ENCODE measurements at regions not wholly inside any gene's neighbourhood (a gene's known extent, or its start where the extent isn't known, plus 50 kb on each side); places are given as distances from the start of the nearest gene placed in this dataset.
"Not testable (repeated sequence)": the region's sequence is repeated elsewhere in the genome, so short reads cannot be mapped to it uniquely, and the experiment has no call there.

DNA sequence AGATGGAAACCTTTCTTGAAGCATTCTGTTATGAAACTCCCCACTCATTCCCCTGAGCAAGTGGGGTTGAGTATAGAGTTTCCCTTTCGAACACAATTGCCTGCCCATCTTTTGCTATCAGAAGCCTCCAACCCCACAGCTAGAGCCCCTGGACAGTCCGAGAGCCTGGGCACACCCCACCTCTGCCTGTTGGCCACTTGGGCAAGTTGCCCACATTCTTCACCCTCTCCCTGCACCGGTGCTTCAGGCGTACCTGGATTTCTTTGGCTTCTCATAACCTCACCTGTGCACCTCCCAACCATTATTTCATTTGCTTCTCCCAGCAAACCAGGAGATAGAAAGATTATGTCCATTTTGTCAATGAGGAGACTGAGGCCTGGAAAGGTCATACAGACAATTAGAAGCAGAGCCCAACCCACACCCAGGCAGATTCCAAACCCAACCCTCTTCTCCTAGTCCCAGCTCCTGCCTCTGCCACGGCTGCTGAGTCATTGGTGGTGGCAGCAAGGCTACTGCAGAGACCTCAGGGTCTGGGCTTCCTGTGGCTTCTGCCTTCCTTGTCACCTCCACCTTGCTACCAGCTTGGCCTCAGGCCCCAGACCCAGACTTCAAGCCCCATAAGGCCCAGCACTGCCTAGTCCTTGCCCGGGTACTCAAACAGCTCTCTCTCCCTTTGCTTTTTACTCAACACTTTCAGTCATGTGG is 118.7 kb upstream of the ZBTB40 start:
- no peak overlapping the region for H3K27ac ChIP-seq (ENCODE audit: low read depth, low read length)
- no peaks in the 10 kb centered on the region for H3K27me3 ChIP-seq (ENCODE audit: control insufficient read depth, low read length)
- no peaks in the 10 kb centered on the region for H3K4me1 ChIP-seq (ENCODE audit: control insufficient read depth, low read length)
- no peaks in the 10 kb centered on the region for H3K9me3 ChIP-seq (ENCODE audit: control insufficient read depth, insufficient read depth, low read length)
- TF ChIP-seq, protein P1, sequence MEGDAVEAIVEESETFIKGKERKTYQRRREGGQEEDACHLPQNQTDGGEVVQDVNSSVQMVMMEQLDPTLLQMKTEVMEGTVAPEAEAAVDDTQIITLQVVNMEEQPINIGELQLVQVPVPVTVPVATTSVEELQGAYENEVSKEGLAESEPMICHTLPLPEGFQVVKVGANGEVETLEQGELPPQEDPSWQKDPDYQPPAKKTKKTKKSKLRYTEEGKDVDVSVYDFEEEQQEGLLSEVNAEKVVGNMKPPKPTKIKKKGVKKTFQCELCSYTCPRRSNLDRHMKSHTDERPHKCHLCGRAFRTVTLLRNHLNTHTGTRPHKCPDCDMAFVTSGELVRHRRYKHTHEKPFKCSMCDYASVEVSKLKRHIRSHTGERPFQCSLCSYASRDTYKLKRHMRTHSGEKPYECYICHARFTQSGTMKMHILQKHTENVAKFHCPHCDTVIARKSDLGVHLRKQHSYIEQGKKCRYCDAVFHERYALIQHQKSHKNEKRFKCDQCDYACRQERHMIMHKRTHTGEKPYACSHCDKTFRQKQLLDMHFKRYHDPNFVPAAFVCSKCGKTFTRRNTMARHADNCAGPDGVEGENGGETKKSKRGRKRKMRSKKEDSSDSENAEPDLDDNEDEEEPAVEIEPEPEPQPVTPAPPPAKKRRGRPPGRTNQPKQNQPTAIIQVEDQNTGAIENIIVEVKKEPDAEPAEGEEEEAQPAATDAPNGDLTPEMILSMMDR (IDR thresholded peaks at IDR 0.05; ENCODE audit: low read depth, low read length, poor library complexity, severe bottlenecking): no peak
- no peak for TF ChIP-seq EZH2phosphoT487 (IDR thresholded peaks at IDR 0.05; ENCODE audit: borderline replicate concordance, low read length)
- no peaks in the 10 kb centered on the region for H4K20me1 ChIP-seq (ENCODE audit: control insufficient read depth, insufficient read depth, low read depth, low read length)
- H3K36me3 ChIP-seq (ENCODE audit: control insufficient read depth, low read length): no peaks in the 10 kb centered on the region
- H3K79me2 ChIP-seq (ENCODE audit: control insufficient read depth, low read length): no peaks in the 10 kb centered on the region
- H3K4me3 ChIP-seq (ENCODE audit: low read length): no peak overlapping the region
- H3K4me2 ChIP-seq (ENCODE audit: low read length): no peak overlapping the region
- H3K9me2 ChIP-seq (replicated peaks; ENCODE audit: control insufficient read depth, low read length): no peaks in the 10 kb centered on the region
- H3F3A ChIP-seq (ENCODE audit: control insufficient read depth, insufficient read depth): no peaks in the 10 kb centered on the region

DNA sequence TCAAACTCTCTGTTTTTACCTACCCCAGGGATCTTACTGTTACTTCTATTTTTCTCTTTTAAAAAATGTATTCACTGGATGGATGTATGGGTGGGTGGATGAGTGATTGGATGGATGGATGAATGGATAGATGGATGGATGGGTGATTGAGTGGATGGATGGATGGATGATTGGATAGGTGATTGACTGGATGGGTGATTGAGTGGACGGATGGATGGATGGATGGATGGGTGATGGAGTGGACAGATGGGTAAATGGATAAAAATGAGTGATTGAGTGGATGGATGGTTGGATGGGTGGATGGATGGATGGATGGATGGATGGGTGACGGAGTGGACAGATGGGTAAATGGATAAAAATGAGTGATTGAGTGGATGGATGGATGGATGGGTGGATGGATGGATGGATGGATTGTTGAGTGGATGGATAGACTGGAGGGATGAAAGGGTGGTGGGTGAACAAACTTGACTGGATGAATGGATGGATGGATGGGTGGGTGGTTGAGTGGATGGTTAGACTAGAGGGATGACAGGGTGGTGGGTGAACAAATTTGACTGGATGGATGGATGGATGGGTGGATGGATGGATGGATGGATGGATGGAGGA is 118.0 kb upstream of the ZBTB40 start:
- H4K20me1 ChIP-seq (ENCODE audit: control insufficient read depth, insufficient read depth, low read depth, low read length): no peaks in the 10 kb centered on the region
- no peaks in the 10 kb centered on the region for H3K4me1 ChIP-seq (ENCODE audit: control insufficient read depth, low read length)
- H3F3A ChIP-seq (ENCODE audit: control insufficient read depth, insufficient read depth): no peaks in the 10 kb centered on the region
- no peaks in the 10 kb centered on the region for H3K79me2 ChIP-seq (ENCODE audit: control insufficient read depth, low read length)
- H3K9me2 ChIP-seq (replicated peaks; ENCODE audit: control insufficient read depth, low read length): no peaks in the 10 kb centered on the region
- H3K27me3 ChIP-seq (ENCODE audit: control insufficient read depth, low read length): no peaks in the 10 kb centered on the region
- TF ChIP-seq EZH2phosphoT487 (IDR thresholded peaks at IDR 0.05; ENCODE audit: borderline replicate concordance, low read length): no peak
- TF ChIP-seq, protein P1 (IDR thresholded peaks at IDR 0.05; ENCODE audit: low read depth, low read length, poor library complexity, severe bottlenecking): no peak
- no peaks in the 10 kb centered on the region for H3K36me3 ChIP-seq (ENCODE audit: control insufficient read depth, low read length)
- H3K27ac ChIP-seq (ENCODE audit: low read depth, low read length): no peak overlapping the region
- H3K4me2 ChIP-seq (ENCODE audit: low read length): no peak overlapping the region
- no peaks in the 10 kb centered on the region for H3K9me3 ChIP-seq (ENCODE audit: control insufficient read depth, insufficient read depth, low read length)
- H3K4me3 ChIP-seq (ENCODE audit: low read length): no peak overlapping the region

DNA sequence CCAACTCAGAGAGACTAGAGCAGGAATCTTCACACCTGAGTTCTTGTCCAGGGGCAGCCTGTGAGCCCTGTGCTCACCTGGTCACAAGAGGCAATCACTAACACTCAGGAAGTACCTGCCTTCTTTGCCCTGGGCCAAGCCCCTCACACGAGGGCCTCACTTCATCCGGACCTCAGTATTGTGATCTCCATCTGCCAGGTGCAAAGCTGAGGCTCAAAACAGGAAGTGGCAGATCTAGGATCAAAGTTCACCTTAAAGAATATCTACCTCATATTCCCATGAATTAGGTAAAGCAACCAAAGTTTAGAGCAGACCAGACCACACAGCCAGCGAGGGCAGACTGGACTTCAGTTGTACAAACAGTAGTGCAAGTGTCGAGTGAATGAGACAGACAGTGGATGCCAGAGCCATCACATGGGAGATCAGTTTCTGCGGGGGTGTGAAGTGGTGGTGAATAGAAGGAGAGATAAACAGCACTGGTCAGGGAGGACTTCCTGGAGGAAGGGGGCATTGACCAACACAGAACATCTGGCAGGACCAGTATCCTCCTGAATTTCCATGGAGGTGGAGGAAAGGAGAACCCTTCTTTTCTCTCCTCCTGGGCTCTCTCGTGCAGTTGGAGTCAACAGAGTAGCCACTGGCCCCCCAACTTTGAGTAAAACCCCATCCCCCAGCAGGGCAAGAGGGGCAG is 116.6 kb upstream of the ZBTB40 start:
- Histone ChIP-seq H3K9me2 (replicated peaks; ENCODE audit: control insufficient read depth, low read length) (no peaks in the 10 kb centered on the region), H3K79me2 (ENCODE audit: control insufficient read depth, low read length) (no peaks in the 10 kb centered on the region), H3K9me3 (ENCODE audit: control insufficient read depth, insufficient read depth, low read length) (no peaks in the 10 kb centered on the region), H3F3A (ENCODE audit: control insufficient read depth, insufficient read depth) (no peaks in the 10 kb centered on the region), H3K27ac (ENCODE audit: low read depth, low read length) (no peak overlapping the region), H3K4me2 (ENCODE audit: low read length) (no peak overlapping the region), H3K4me3 (ENCODE audit: low read length) (no peak overlapping the region), H3K36me3 (ENCODE audit: control insufficient read depth, low read length) (no peaks in the 10 kb centered on the region), H3K27me3 (ENCODE audit: control insufficient read depth, low read length) (no peaks in the 10 kb centered on the region), H4K20me1 (ENCODE audit: control insufficient read depth, insufficient read depth, low read depth, low read length) (no peaks in the 10 kb centered on the region), H3K4me1 (ENCODE audit: control insufficient read depth, low read length) (no peaks in the 10 kb centered on the region)
- TF ChIP-seq, protein P1 (IDR thresholded peaks at IDR 0.05; ENCODE audit: low read depth, low read length, poor library complexity, severe bottlenecking): no peak
- TF ChIP-seq EZH2phosphoT487 (IDR thresholded peaks at IDR 0.05; ENCODE audit: borderline replicate concordance, low read length): no peak

DNA sequence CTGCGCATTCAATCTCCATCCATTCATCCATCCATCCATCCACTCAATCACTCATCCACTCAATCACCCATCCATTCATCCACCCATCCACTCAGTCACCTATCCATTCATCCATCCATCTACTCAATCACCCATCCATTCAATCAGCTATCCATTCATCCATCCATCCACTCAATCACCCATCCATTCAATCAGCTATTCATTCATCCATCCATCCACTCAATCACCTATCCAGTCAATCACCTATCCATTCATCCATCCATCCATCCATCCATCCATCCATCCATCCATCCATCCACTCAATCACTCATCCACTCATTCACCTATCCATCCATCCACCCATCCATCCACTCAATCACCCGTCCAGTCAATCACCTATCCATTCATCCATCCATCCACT is 115.4 kb upstream of the ZBTB40 start:
- H3K4me1 ChIP-seq (ENCODE audit: control insufficient read depth, low read length); H3K79me2 ChIP-seq (ENCODE audit: control insufficient read depth, low read length); H4K20me1 ChIP-seq (ENCODE audit: control insufficient read depth, insufficient read depth, low read depth, low read length); H3F3A ChIP-seq (ENCODE audit: control insufficient read depth, insufficient read depth); H3K4me3 ChIP-seq (ENCODE audit: low read length); H3K4me2 ChIP-seq (ENCODE audit: low read length); H3K9me3 ChIP-seq (ENCODE audit: control insufficient read depth, insufficient read depth, low read length); H3K9me2 ChIP-seq (replicated peaks; ENCODE audit: control insufficient read depth, low read length); H3K36me3 ChIP-seq (ENCODE audit: control insufficient read depth, low read length); H3K27me3 ChIP-seq (ENCODE audit: control insufficient read depth, low read length); H3K27ac ChIP-seq (ENCODE audit: low read depth, low read length): not testable (repeated sequence)

DNA sequence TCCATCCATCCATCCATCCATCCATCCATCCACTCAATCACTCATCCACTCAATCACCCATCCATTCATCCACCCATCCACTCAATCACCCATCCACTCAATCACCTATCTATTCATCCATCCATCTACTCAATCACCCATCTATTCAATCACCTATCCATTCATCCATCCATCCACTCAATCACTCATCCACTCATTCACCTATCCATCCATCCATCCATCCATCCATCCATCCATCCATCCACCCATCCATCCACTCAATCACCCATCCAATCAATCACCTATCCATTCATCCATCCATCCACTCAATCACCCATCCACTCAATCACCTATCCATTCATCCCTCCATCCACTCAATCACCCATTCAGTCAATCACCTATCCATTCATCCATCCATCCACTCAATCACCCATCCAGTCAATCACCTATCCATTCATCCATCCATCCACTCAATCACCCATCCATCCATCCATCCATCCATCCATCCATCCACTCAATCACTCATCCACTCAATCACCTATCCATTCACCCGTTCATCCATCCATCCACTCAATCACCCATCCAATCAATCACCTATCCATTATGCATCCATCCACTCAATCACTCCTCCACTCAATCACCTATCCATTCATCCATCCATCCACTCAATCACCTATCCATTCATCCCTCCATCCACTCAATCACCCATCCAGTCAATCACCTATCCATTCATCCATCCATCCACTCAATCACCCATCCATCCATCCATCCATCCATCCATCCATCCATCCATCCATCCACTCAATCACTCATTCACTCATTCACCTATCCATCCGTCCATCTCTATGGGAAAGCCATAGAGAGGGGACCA is 114.7 kb upstream of the ZBTB40 start:
- H3K27me3 ChIP-seq (ENCODE audit: control insufficient read depth, low read length); H3K9me2 ChIP-seq (replicated peaks; ENCODE audit: control insufficient read depth, low read length); H3K79me2 ChIP-seq (ENCODE audit: control insufficient read depth, low read length); H3K36me3 ChIP-seq (ENCODE audit: control insufficient read depth, low read length); H3K27ac ChIP-seq (ENCODE audit: low read depth, low read length); H3K4me2 ChIP-seq (ENCODE audit: low read length); H4K20me1 ChIP-seq (ENCODE audit: control insufficient read depth, insufficient read depth, low read depth, low read length); H3K4me1 ChIP-seq (ENCODE audit: control insufficient read depth, low read length); H3K9me3 ChIP-seq (ENCODE audit: control insufficient read depth, insufficient read depth, low read length); H3F3A ChIP-seq (ENCODE audit: control insufficient read depth, insufficient read depth); H3K4me3 ChIP-seq (ENCODE audit: low read length): not testable (repeated sequence)
